ENCODE measurements at regions not wholly inside any gene's neighbourhood (a gene's known extent, or its start where the extent isn't known, plus 50 kb on each side); places are given as distances from the start of the nearest gene placed in this dataset.

- H3K27me3 ChIP-seq (ENCODE audit: insufficient read depth, low read length): no peaks in the 10 kb centered on the region
- no peaks in the 10 kb centered on the region for H3K9me2 ChIP-seq (ENCODE audit: insufficient read depth)
- H3K9me3 ChIP-seq (ENCODE audit: control insufficient read depth in 1 of 2, insufficient read depth in 1 of 2, low read depth in 1 of 2, low read length in 2 of 2): no peaks in the 10 kb centered on the region
- H2AFZ ChIP-seq (ENCODE audit: low read depth, low read length, poor library complexity, severe bottlenecking): no peak overlapping the region
- H4K20me1 ChIP-seq (ENCODE audit: insufficient read depth): no peaks in the 10 kb centered on the region
- ChIA-PET POLR2A (no interaction called here), RAD21 (ENCODE audit: low non-redundant PET in 1 of 2, low total read pairs in 2 of 2, uncharacterized antibody in 2 of 2, unreplicated experiment in 2 of 2) (no interaction called here), CTCF (no interaction called here)
- no TSS peak for BruUV-seq (replicated peaks)
- intact Hi-C loops (cut with micrococcal nuclease): no loop called here
- no peak for ATAC-seq
- H3K36me3 ChIP-seq (ENCODE audit: control insufficient read depth in 1 of 2, insufficient read depth in 2 of 2, low read length in 2 of 2): no peaks in the 10 kb centered on the region
- H3K79me2 ChIP-seq (ENCODE audit: insufficient read depth, low read length): no peaks in the 10 kb centered on the region
- no peak overlapping the region for H3K27ac ChIP-seq (ENCODE audit: low read depth, low read length)
- no peak overlapping the region for H3K9ac ChIP-seq (ENCODE audit: low read length)
- H3K4me1 ChIP-seq (ENCODE audit: control insufficient read depth in 1 of 2, insufficient read depth in 2 of 2, low read length in 2 of 2): no peaks in the 10 kb centered on the region
- H3K4me2 ChIP-seq (ENCODE audit: low read length): no peak overlapping the region
- DNase-seq (ENCODE audit: low read depth, low spot score): no peak
- no peak overlapping the region for H3K4me3 ChIP-seq (replicated peaks in 1 of 2; ENCODE audit: low read depth in 1 of 2, low read length in 2 of 2)
- TF ChIP-seq, protein P1, sequence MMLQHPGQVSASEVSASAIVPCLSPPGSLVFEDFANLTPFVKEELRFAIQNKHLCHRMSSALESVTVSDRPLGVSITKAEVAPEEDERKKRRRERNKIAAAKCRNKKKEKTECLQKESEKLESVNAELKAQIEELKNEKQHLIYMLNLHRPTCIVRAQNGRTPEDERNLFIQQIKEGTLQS (IDR thresholded peaks at IDR 0.05): no peak
These were observed 1772.6 kb downstream of the EFNA5 start for GRCh38 chr5:105898183-105898582.

GRCh38 chr5:105885266-105885665 lies 1785.5 kb downstream of the EFNA5 start:
- POLR2A ChIA-PET: no interaction called here
- H3K4me3 ChIP-seq (replicated peaks in 1 of 2; ENCODE audit: low read depth in 1 of 2, low read length in 2 of 2): no peak overlapping the region
- H3K9me3 ChIP-seq (ENCODE audit: control insufficient read depth in 1 of 2, insufficient read depth in 1 of 2, low read depth in 1 of 2, low read length in 2 of 2): no peaks in the 10 kb centered on the region
- RAD21 ChIA-PET (ENCODE audit: low non-redundant PET in 1 of 2, low total read pairs in 2 of 2, uncharacterized antibody in 2 of 2, unreplicated experiment in 2 of 2): no interaction called here
- intact Hi-C loops (cut with micrococcal nuclease): no loop called here
- BruUV-seq (replicated peaks): no TSS peak
- H3K27me3 ChIP-seq (ENCODE audit: insufficient read depth, low read length): no peaks in the 10 kb centered on the region
- H4K20me1 ChIP-seq (ENCODE audit: insufficient read depth): no peaks in the 10 kb centered on the region
- no peak for DNase-seq (ENCODE audit: low read depth, low spot score)
- no peak for ATAC-seq
- H2AFZ ChIP-seq (ENCODE audit: low read depth, low read length, poor library complexity, severe bottlenecking): no peak overlapping the region
- H3K36me3 ChIP-seq (ENCODE audit: control insufficient read depth in 1 of 2, insufficient read depth in 2 of 2, low read length in 2 of 2): no peaks in the 10 kb centered on the region
- no peak for TF ChIP-seq CEBPB (IDR thresholded peaks at IDR 0.05; ENCODE audit: low read depth)
- no peak for TF ChIP-seq JUND (IDR thresholded peaks at IDR 0.05)
- TF ChIP-seq TCF7L2 (IDR thresholded peaks at IDR 0.05; ENCODE audit: borderline replicate concordance, extremely low read depth, insufficient read depth, insufficient read length): no peak
- no peak for TF ChIP-seq EGR1 (IDR thresholded peaks at IDR 0.05; ENCODE audit: low read depth)
- TF ChIP-seq SIN3A (IDR thresholded peaks at IDR 0.05; ENCODE audit: low read depth): no peak
- no peak for TF ChIP-seq YY1 (IDR thresholded peaks at IDR 0.05; ENCODE audit: extremely low read depth, insufficient replicate concordance, low read depth, low read length)
- no peak for TF ChIP-seq POLR2AphosphoS5 (IDR thresholded peaks at IDR 0.05; ENCODE audit: low read depth, low read length)
- no peak for TF ChIP-seq POLR2A (IDR thresholded peaks at IDR 0.05; ENCODE audit: borderline replicate concordance, extremely low read depth, insufficient read depth, insufficient read length)
- no peak for TF ChIP-seq CTCF (IDR thresholded peaks at IDR 0.05 in 2 of 3, conservative IDR thresholded peaks at IDR 0.05 in 1 of 3; ENCODE audit: borderline replicate concordance in 1 of 3, insufficient read depth in 1 of 3, low read depth in 2 of 3, low read length in 2 of 3)
- TF ChIP-seq ELF1 (IDR thresholded peaks at IDR 0.05; ENCODE audit: borderline replicate concordance, low read depth): no peak
- TF ChIP-seq, protein P1 (IDR thresholded peaks at IDR 0.05): no peak
- TF ChIP-seq SP1 (IDR thresholded peaks at IDR 0.05; ENCODE audit: low read depth): no peak
- TF ChIP-seq ZBTB33 (IDR thresholded peaks at IDR 0.05; ENCODE audit: extremely low read depth, insufficient replicate concordance, low read length): no peak
- no peak for TF ChIP-seq FOSL1 (IDR thresholded peaks at IDR 0.05; ENCODE audit: low read depth)
- no peak for TF ChIP-seq EZH2phosphoT487 (IDR thresholded peaks at IDR 0.05; ENCODE audit: borderline replicate concordance)
- TF ChIP-seq SRF (IDR thresholded peaks at IDR 0.05; ENCODE audit: low read depth): no peak
- no peak for TF ChIP-seq RAD21 (IDR thresholded peaks at IDR 0.05; ENCODE audit: low read depth)
- no peak for TF ChIP-seq MAX (IDR thresholded peaks at IDR 0.05)
- no peak for TF ChIP-seq EZH2 (IDR thresholded peaks at IDR 0.05)
- no peaks in the 10 kb centered on the region for H3K9me2 ChIP-seq (ENCODE audit: insufficient read depth)
- CTCF ChIA-PET: no interaction called here
- H3K9ac ChIP-seq (ENCODE audit: low read length): no peak overlapping the region
- H3K27ac ChIP-seq (ENCODE audit: low read depth, low read length): no peak overlapping the region
- no peaks in the 10 kb centered on the region for H3K79me2 ChIP-seq (ENCODE audit: insufficient read depth, low read length)
- peaks cover 0 to 4% of the 10 kb centered on the region in 2 experiments; a peak in 1 of 4 replicates for H3K4me1 ChIP-seq (ENCODE audit: control insufficient read depth in 1 of 2, insufficient read depth in 2 of 2, low read length in 2 of 2)
- no peak overlapping the region for H3K4me2 ChIP-seq (ENCODE audit: low read length)

Measured in HCT116 (cell line).